ENCODE measurements at regions not wholly inside any gene's neighbourhood (a gene's known extent, or its start where the extent isn't known, plus 50 kb on each side); places are given as distances from the start of the nearest gene placed in this dataset.
A peak's percentile ranks its signal among the peaks of the same experiment; 100 is the strongest.
"Not testable (repeated sequence)": the region's sequence is repeated elsewhere in the genome, so short reads cannot be mapped to it uniquely, and the experiment has no call there.

DNA sequence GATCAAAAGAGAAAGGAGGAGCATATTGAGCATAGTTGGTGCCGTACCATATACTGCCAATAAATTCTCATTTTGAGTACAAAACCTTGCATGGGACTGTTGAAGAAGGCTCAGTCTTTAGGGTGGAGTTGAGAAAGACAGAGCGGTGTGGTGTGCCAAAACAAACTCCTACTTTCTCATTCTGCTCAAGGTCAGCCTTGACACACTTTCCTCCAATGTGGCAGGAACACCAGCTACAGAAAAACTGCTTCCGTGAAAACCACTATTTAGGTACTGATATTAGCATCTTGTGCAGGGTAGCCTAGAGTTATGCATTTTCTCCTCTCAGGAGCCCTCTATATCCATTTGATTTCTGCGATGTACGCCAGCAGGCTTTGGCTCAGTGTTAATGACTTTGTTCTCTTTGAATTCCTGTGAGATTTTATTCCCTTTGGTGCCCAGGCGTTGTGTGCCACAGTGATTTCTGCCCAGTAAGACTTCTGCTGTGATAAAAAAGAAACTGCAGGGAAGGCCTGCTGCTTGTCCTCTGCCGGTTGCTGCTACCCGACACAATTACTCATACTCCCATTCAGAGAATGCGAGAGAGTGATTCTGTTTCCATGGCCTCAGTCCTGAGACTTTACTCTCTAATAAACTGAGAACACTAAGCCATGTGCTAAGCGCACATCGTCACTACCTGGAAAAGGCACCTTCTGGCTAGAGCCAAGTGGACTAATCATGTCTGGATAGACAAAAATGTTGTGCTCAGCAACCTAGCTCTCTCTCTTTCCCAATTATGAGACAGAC lies 88.3 kb upstream of the MDM1 start:
- no peak for DNase-seq
- in situ Hi-C loops (cut with HindIII; ENCODE audit: low pct_ligation_motif_present, low pct_unique_long_range_greater_than_20kb, low sequenced_read_pairs), result no loop called here

DNA sequence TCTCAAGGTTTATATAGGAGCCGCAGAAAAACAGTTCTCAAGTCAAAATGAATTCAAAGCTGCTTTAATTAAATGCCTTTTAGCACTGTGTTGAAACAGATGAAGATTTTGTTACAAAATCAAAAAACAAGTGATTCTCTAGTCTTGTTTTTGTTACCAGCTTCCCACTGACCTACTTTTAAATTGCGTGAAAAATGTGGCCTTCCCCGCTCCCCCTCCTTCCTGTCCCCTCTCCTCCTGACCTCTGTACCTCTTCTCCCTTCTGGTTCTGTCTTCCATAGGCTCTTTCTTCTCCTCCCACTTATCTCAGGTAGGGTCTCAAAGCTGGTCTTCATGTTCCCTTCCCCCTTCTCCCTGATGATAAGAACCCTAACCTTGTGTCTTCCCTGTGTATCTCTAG lies 90.0 kb upstream of the MDM1 start:
- in situ Hi-C loops (cut with HindIII; ENCODE audit: low pct_ligation_motif_present, low pct_unique_long_range_greater_than_20kb, low sequenced_read_pairs), result no loop called here
- DNase-seq, result no peak

DNA sequence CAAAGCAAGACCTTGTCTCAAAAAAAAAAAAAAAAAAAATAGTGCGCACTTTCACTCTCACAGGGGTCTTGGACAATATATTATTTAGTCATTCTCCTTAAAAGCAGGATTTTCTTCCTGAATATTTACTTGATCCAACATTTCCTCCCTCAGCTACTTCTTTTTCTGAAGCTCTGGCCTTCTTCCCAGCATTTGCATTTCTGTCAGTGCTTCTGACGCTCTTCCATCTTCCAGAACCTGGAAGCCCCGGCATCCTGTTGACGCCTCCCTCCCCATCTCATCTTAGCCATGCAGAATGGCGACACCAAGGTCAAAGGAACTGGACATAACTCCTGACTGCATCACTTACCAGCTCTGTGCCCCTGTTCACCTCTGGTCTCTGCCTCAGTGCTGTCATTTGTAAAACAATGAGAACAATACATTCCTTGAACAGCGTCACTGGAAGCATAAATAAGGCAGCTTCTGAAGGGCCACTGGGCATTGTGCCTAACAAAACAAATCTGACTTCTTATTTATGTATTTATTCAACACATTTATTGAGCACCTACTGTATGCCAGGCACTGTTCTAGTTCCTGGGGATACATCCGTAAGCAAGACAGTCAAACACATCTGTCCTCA lies 90.9 kb upstream of the MDM1 start:
- in situ Hi-C loops (cut with HindIII; ENCODE audit: low pct_ligation_motif_present, low pct_unique_long_range_greater_than_20kb, low sequenced_read_pairs), result no loop called here
- DNase-seq, result no peak

DNA sequence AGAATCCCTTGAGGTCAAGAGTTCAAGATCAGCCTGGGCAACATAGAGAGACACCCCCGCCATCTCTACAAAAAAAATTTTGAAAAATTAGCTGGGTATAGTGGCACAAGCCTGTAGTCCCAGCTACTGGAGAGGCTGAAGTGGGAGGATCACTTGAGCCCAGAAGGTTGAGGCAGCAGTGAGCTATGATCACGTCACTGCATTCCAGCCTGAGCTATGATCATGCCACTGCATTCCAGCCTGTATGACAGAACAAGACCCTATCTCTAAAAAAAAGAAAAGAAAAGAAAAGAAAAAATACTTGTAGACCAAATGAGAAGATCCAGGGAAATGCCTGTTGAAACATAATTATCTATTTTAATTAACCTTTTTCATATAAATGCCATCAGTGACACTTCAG lies 93.8 kb upstream of the MDM1 start:
- DNase-seq, result no peak
- in situ Hi-C loops (cut with HindIII; ENCODE audit: low pct_ligation_motif_present, low pct_unique_long_range_greater_than_20kb, low sequenced_read_pairs), result no loop called here

DNA sequence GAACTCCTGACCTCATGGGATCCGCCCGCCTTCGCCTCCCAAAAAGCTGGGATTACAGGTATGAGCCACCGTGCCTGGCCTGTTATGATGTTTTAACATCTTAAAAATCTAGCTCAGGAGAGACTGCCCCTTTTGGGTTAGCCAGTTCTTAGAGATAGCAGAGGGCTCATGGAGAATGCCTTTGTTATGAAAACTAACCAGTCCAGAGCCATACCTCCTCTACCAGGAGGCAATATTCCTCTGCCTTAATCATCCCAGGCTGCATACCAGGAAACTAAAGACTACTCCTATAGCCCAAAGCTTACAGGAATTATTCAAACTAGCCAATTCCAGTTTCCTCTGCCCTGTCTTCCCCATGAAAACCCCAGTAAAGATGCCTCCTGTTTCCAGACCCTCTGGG lies 96.0 kb upstream of the MDM1 start:
- in situ Hi-C loops (cut with HindIII; ENCODE audit: low pct_ligation_motif_present, low pct_unique_long_range_greater_than_20kb, low sequenced_read_pairs), result no loop called here
- DNase-seq, result no peak

DNA sequence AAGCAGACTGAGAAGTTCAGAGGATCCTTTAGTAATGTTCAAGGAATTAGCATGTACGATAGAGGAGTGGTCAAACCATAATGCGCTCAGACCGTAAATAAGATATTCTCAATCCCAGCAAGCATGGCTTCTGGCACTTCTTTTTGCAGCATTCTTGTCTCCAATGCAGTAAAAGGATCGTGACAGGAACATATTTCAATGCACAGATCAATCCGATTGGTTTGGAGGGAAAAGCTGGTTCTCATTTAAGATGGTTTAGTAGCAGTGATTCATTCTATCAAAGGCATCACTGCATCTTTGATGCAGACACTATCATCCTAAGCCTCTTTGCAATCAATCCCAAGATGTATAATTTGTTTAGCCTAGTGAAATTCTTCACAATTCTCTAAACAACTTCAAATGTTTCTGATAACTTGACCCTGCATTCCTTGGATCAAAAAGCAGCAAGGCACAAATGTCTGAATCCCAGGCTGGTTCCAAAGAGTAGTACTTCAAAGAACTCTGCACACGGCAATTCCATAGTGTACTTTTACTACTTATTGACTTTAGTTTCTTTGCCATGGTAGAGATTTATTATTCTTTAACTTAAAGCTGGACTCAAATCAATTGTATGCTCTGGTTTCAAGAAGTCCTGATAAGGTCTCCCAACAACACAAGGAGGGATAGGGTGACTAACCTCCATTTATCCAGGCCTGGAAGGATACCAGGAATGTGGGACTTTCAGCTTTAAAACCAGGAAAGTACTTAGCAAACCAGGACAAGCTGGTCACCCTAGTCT lies 96.8 kb upstream of the MDM1 start:
- DNase-seq, result peak; percentile 43
- in situ Hi-C loops (cut with HindIII; ENCODE audit: low pct_ligation_motif_present, low pct_unique_long_range_greater_than_20kb, low sequenced_read_pairs), result no loop called here

DNA sequence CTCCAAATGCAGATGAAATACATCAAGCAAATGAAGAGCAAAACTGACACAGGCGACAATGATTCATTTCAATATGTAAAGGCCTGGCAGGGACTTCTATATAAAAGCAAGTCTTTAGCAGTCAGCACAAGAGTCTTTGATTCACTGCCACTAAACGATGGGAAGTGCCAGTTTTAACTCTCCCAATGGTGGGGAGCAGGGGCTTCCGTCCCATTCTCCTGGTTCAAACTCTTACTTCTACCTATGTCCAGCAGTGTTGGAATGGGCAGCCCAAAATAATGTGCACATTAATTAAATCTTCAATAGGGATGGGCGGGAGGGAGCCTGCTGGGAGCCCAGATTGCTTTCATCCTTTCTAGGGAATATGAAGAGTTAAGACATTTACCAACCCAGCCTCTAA lies 97.5 kb upstream of the MDM1 start:
- in situ Hi-C loops (cut with HindIII; ENCODE audit: low pct_ligation_motif_present, low pct_unique_long_range_greater_than_20kb, low sequenced_read_pairs), result no loop called here
- DNase-seq, result no peak

DNA sequence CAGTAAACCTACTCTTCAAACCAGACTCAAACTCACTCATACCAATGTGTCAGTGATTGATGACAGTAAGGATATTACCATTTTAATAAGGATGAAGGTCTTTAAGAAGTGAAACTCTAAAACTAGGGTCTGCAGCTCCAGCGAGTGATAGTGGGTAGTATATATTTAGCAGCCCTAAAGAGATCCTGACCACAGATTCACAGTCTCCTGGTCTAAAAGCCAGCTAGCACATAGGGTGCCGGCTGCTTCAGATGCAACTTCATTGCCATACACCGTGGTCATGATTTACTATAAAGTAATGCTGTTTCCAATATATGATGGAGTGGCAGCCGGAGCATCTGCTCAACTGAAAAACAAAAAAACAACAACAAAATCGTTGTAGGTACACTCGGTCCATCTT lies 99.6 kb upstream of the MDM1 start:
- in situ Hi-C loops (cut with HindIII; ENCODE audit: low pct_ligation_motif_present, low pct_unique_long_range_greater_than_20kb, low sequenced_read_pairs), result no loop called here
- DNase-seq, result no peak

DNA sequence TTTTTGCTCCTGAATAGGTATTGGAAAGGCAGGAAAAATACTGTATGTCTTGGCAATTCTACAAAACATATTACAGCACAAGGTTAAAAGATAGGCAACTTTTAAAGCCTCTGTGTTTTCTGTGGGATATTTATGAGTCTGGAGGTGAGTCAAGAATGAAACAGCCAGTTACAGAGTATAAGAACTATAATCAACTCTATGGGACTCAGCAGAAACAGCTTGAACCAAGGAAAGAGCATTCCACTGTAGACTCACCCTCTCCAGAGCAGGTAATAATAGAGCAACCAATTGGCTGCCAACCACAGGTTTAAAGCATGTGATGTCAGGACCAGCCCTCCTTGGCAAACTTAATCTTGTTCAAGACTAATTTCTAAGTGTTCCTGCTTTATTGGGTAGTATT lies 100.5 kb upstream of the MDM1 start:
- DNase-seq, result no peak
- in situ Hi-C loops (cut with HindIII; ENCODE audit: low pct_ligation_motif_present, low pct_unique_long_range_greater_than_20kb, low sequenced_read_pairs), result no loop called here

DNA sequence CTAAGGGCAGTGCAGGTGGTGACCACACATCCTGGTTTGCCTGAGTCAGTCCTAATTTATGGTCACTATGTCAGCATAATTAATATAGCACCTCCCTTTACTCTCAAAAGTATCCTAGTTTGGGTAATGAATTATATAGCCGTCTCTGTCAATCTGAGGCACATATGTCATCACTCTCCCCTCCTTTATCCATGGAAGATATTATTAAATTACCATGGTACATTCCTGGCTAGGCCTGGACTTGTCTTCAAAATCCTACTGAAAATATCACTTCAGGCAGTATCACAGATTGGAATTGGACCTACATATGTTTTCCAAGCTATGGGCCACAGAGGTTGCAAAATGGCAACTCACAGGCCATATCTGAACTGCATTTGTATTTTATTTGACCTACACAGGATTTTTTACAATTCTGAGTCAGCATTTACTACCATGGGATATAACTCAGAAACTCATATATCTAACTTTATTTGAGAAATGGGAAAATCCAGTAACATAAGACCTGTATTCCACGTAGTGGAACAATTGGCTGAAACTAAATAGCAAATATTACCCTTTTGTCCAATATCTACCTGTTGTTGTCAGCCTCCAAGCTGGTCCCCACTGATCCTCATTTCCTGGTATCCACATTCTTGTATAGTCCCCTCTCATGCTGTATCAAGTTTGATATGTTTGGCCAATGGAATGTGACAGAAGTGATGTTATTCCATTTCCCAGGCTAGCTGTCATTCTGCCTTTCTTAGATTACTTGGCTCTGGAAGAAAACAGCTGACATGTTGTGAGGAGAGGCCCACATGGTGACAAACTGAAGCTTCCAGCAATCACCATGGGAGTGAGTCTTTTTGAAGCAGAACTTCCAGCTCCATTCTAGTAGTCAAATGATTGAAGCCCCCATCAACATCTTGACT lies 102.5 kb upstream of the MDM1 start:
- in situ Hi-C loops (cut with HindIII; ENCODE audit: low pct_ligation_motif_present, low pct_unique_long_range_greater_than_20kb, low sequenced_read_pairs), result no loop called here
- no peak for DNase-seq

DNA sequence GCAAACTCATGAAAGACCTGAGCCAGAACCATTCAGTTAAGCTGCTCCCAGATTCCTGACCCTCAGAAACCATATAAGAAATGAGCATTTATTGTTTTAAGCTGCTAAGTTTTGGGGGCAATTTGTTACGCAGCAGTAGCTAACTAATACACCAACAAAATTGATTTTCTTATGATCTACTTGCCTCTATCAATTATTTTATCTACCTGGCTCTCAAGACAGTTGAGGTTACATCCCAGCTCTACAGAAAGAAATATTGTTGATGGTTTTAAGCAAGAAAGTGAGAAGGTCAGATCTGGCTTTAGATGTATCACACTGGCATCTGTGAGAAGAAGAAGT lies 103.1 kb upstream of the MDM1 start:
- in situ Hi-C loops (cut with HindIII; ENCODE audit: low pct_ligation_motif_present, low pct_unique_long_range_greater_than_20kb, low sequenced_read_pairs), result no loop called here
- no peak for DNase-seq

DNA sequence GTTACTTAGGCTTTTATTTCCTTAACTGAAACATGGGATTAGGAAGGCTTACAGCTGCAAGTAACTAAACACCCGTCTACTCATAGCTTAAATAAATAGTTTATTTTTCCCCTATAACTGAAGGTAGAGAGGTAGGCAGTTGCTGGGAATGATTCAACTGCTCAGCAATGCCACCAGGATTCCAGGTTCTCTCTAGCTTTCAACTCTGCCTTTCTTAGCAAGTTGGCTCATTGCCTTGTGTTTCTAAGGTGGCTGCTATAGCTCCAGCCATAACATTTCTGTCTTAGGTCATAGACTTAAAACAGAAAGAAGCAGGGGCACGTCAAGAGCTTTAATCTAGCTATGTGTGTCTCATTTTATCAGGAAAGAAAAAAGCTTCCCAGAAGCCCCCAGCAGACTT lies 103.7 kb upstream of the MDM1 start:
- in situ Hi-C loops (cut with HindIII; ENCODE audit: low pct_ligation_motif_present, low pct_unique_long_range_greater_than_20kb, low sequenced_read_pairs), result no loop called here
- no peak for DNase-seq

DNA sequence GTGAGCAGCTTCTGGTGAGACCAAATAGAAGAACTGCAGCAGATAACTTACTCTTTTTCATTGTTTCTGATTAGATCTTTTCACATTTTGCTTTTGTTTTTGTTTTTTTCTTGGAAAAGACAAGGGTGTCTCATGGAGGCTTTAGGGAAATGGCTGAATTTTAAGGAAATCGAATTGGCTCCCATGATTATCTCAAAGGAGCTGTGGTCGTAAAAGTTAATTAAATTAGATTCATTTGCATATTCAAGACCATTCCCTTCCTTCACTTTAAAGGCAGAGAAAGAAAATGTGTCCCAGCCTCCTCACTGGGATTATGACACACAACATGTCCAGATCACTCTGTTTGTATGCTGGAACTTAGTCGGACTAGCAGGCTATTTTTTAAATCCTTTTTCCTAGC lies 106.4 kb upstream of the MDM1 start:
- in situ Hi-C loops (cut with HindIII; ENCODE audit: low pct_ligation_motif_present, low pct_unique_long_range_greater_than_20kb, low sequenced_read_pairs), result no loop called here
- DNase-seq, result no peak

DNA sequence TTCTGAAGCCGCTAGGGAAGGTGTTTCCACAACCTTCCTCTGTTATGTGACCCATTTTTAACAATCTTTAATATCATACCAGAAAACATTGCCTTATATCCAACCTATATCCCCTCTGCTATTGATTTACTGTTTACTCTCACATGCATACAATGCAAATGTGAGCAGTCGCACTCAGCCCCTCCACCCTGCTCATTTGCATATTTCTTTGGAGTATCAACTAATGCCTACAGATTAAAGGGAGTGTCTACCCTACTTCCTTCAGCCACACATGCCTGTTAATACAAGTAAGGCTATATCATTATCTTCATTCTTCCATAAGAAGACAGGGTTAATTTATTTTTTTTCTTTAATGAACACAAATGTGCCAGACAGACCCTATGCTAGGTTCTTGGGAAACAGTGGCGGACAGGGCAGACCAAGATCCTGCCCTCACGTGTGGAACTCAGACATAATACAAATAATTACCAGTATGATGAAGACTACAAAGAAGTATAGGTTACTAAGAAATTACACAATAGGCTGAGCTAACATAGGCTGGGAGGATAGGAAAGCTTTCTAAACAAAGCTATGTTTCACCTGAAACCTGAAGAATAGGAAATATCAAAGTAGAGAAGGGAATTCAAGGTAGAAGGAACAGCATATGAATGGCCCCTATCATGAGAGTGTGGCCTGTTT lies 107.3 kb upstream of the MDM1 start:
- in situ Hi-C loops (cut with HindIII; ENCODE audit: low pct_ligation_motif_present, low pct_unique_long_range_greater_than_20kb, low sequenced_read_pairs), result no loop called here
- DNase-seq, result no peak

DNA sequence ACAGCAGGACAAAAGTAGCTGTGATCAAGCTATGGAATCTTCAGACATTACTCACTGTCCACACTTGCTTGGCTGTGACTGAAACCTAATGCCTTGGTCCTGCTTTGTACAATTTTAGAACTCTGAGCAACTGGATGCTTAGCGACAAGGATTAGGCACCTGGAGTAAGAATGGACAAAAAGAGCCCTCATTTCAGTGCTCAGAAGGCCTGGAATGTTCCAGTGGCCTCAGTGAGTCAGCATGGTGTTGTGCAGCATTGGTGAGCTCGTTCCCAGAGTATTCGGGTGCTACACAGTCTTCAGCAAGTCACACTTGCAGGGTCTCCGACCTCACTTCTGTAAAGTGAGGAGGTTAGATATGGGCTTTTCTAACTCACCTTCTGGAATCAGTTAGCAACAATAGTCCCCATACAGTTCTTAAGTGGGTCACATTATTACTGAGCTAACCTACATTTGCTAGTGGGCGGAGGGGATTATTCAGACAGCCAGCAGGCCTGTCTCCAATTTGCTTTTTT lies 108.0 kb upstream of the MDM1 start:
- in situ Hi-C loops (cut with HindIII; ENCODE audit: low pct_ligation_motif_present, low pct_unique_long_range_greater_than_20kb, low sequenced_read_pairs), result no loop called here
- DNase-seq, result peak; percentile 27

DNA sequence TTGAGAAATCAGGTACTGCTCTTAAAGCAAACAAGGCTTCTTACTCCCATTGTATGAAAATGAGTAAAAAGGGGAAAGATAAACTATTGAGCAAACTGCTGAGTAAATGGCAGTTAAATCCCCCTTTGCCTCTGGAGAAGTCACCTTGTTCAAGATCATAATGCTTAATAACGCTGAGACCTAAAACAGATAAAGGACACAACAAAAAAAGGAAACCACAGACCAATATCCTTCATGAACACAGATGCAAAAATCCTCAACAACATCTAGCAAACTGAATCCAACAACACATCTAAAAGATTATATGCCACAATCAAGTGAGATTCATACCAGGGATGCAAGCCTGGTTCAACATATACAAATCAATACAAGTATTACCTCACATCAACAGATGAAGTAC lies 109.0 kb upstream of the MDM1 start:
- no peak for DNase-seq
- in situ Hi-C loops (cut with HindIII; ENCODE audit: low pct_ligation_motif_present, low pct_unique_long_range_greater_than_20kb, low sequenced_read_pairs), result no loop called here

DNA sequence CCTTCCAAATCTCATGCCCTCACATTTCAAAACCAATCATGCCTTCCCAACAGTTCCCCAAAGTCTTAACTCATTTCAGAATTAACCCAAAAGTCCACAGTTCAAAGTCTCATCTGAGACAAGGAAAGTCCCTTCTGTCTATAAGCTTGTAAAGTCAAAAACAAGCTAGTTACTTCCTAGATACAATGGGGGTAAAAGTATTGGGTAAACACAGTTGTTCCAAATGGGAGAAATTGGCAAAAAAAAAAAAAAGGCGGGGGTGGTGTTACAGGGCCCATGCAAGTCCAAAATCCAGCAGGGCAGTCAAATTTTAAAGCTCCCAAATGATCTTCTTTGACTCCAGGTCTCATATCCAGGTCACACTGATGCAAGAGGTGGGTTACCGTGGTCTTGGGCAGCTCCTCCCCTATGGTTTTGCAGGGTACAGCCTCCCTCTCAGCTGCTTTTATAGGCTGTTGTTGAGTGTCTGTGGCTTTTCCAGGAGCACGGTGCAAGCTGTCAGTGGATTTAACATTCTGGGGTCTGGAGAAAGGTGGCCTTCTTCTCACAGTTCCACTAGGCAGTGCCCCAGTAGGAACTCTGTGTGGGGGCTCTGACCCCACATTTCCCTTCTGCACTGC lies 110.3 kb upstream of the MDM1 start:
- DNase-seq; in situ Hi-C loops (cut with HindIII; ENCODE audit: low pct_ligation_motif_present, low pct_unique_long_range_greater_than_20kb, low sequenced_read_pairs): not testable (repeated sequence)

DNA sequence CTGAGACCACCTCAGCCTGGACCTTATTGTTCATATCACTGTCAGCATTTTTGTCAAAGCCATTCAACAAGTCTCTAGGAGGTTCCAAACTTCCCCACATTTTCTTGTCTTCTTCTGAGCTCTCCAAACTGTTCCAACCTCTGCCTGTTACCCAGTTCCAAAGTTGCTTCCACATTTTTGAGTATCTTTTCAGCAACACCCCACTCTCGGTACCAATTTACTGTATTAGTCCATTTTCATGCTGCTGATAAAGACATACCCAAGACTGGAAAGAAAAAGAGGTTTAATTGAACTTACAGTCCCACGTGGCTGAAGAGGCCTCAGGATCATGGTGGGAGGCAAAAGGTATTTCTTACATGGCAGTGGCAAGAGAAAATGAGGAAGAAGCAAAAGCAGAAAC lies 111.5 kb upstream of the MDM1 start:
- in situ Hi-C loops (cut with HindIII; ENCODE audit: low pct_ligation_motif_present, low pct_unique_long_range_greater_than_20kb, low sequenced_read_pairs); DNase-seq: not testable (repeated sequence)
